ENCODE measurements at regions not wholly inside any gene's neighbourhood (a gene's known extent, or its start where the extent isn't known, plus 50 kb on each side); places are given as distances from the start of the nearest gene placed in this dataset.

- no peak for TF ChIP-seq POLR2A (IDR thresholded peaks at IDR 0.05; ENCODE audit: low read depth, low read length)
- TF ChIP-seq POLR2AphosphoS5 (IDR thresholded peaks at IDR 0.05; ENCODE audit: low read depth, low read length) = no peak
Observed at GRCh38 chr6:105748737-105749161, 337.4 kb upstream of the PRDM1 start.

Measured in GM12892 (cell line).